Keratinocyte (primary cell): ENCODE measurements at regions not wholly inside any gene's neighbourhood (a gene's known extent, or its start where the extent isn't known, plus 50 kb on each side); places are given as distances from the start of the nearest gene placed in this dataset.

Experiments
- EZH2 ChIP-seq: IDR thresholded peaks from one replicate; pipeline ENCODE4 v1.6.1; 2012; ENCODE audit warnings: inconsistent platforms, mild to moderate bottlenecking, low read length, moderate library complexity
- TF ChIP-seq, protein P1 (sequence below), 3 experiments: IDR thresholded peaks in 1 of 3; conservative IDR thresholded peaks in 1 of 3; optimal IDR thresholded peaks in 1 of 3; 2 replicates in 2 of 3; 3 replicates in 1 of 3; pipeline versions ENCODE3 to v1.5.1; 2011; ENCODE audit warnings: low read length in 3 of 3, mild to moderate bottlenecking in 3 of 3, moderate library complexity in 2 of 3, control low read depth in 1 of 3, inconsistent platforms in 1 of 3; ENCODE audit not compliant: insufficient read depth in 2 of 3; ENCODE audit errors: extremely low read depth in 1 of 3

GRCh38 chr3:197373096-197373495 is 74.7 kb upstream of the DLG1 start:
- TF ChIP-seq, protein P1, sequence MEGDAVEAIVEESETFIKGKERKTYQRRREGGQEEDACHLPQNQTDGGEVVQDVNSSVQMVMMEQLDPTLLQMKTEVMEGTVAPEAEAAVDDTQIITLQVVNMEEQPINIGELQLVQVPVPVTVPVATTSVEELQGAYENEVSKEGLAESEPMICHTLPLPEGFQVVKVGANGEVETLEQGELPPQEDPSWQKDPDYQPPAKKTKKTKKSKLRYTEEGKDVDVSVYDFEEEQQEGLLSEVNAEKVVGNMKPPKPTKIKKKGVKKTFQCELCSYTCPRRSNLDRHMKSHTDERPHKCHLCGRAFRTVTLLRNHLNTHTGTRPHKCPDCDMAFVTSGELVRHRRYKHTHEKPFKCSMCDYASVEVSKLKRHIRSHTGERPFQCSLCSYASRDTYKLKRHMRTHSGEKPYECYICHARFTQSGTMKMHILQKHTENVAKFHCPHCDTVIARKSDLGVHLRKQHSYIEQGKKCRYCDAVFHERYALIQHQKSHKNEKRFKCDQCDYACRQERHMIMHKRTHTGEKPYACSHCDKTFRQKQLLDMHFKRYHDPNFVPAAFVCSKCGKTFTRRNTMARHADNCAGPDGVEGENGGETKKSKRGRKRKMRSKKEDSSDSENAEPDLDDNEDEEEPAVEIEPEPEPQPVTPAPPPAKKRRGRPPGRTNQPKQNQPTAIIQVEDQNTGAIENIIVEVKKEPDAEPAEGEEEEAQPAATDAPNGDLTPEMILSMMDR (optimal IDR thresholded peaks at IDR 0.05 in 1 of 3, IDR thresholded peaks at IDR 0.05 in 1 of 3, conservative IDR thresholded peaks at IDR 0.05 in 1 of 3; ENCODE audit: extremely low read depth in 1 of 3, insufficient read depth in 2 of 3, low read length in 3 of 3): no peak
- TF ChIP-seq EZH2: no peak
